RWPE2 (cell line): ENCODE measurements at regions not wholly inside any gene's neighbourhood (a gene's known extent, or its start where the extent isn't known, plus 50 kb on each side); places are given as distances from the start of the nearest gene placed in this dataset.

Source experiments
- ATAC-seq: fragments of 200-7000 bp; cut with Tn5 transposase; 3 replicates; pipeline ENCODE4 v1.9.1; 2021; ENCODE audit warnings: low read depth
- DNase-seq: peaks from one replicate; pipeline ENCODE4 v3.0.0-alpha.2; 2020; ENCODE audit warnings: low spot score
- H3K27ac ChIP-seq: fragments of 450-650 bp; 2 replicates; pipeline ENCODE4 v1.5.1; 2017; ENCODE audit warnings: mild to moderate bottlenecking; ENCODE audit not compliant: poor library complexity, severe bottlenecking
- H3K27me3 ChIP-seq: fragments of 250-450 bp; sonication (Bioruptor Pico); 2 replicates; pipeline ENCODE4 v1.5.1; 2021; ENCODE audit warnings: mild to moderate bottlenecking, moderate library complexity; ENCODE audit not compliant: insufficient read depth, poor library complexity, severe bottlenecking
- H3K36me3 ChIP-seq: fragments of 250-450 bp; sonication (Bioruptor Pico); 2 replicates; pipeline ENCODE4 v1.5.1; 2020; ENCODE audit warnings: low read depth, mild to moderate bottlenecking, moderate library complexity
- H3K4me1 ChIP-seq: fragments of 250-450 bp; sonication (Bioruptor Pico); 2 replicates; pipeline ENCODE4 v1.5.1; 2021; ENCODE audit warnings: mild to moderate bottlenecking, moderate library complexity; ENCODE audit not compliant: insufficient read depth, poor library complexity, severe bottlenecking
- H3K4me3 ChIP-seq: fragments of 250-450 bp; sonication (Bioruptor Pico); 2 replicates; pipeline ENCODE4 v1.5.1; 2021; ENCODE audit warnings: mild to moderate bottlenecking, moderate library complexity; ENCODE audit not compliant: severe bottlenecking
- H3K9me3 ChIP-seq: fragments of 250-450 bp; sonication (Bioruptor Pico); 2 replicates; pipeline ENCODE4 v1.5.1; 2021; ENCODE audit warnings: mild to moderate bottlenecking, moderate library complexity; ENCODE audit not compliant: severe bottlenecking
- CTCF ChIP-seq: fragments of 450-650 bp; IDR thresholded peaks from one replicate; pipeline ENCODE4 v1.5.1; 2017; ENCODE audit warnings: mild to moderate bottlenecking, moderate library complexity; ENCODE audit not compliant: poor library complexity, severe bottlenecking

- Histone ChIP-seq H3K9me3 (no peaks in the 10 kb centered on the region), H3K36me3 (no peaks in the 10 kb centered on the region), H3K4me1 (no peaks in the 10 kb centered on the region), H3K4me3 (no peak overlapping the region), H3K27me3 (no peaks in the 10 kb centered on the region), H3K27ac (no peak overlapping the region)
- no peak for TF ChIP-seq CTCF
- ATAC-seq (no peak), DNase-seq (no peak)
These were observed 222.7 kb upstream of the DPP6 start for GRCh38 chr7:153829525-153829924.

GRCh38 chr7:153832160-153832559 is 220.0 kb upstream of the DPP6 start:
- no peak for DNase-seq
- Histone ChIP-seq H3K27me3 (no peaks in the 10 kb centered on the region), H3K9me3 (no peaks in the 10 kb centered on the region), H3K4me3 (no peak overlapping the region), H3K4me1 (no peaks in the 10 kb centered on the region), H3K36me3 (no peaks in the 10 kb centered on the region), H3K27ac (no peak overlapping the region)
- no peak for ATAC-seq
- peak; percentile 3 for TF ChIP-seq CTCF

GRCh38 chr7:153835103-153835502 is 217.1 kb upstream of the DPP6 start:
- Histone ChIP-seq H3K36me3 (no peaks in the 10 kb centered on the region), H3K4me1 (no peaks in the 10 kb centered on the region), H3K9me3 (no peaks in the 10 kb centered on the region), H3K4me3 (no peak overlapping the region), H3K27me3 (no peaks in the 10 kb centered on the region), H3K27ac (no peak overlapping the region)
- no peak for TF ChIP-seq CTCF
- ATAC-seq (no peak), DNase-seq (no peak)

GRCh38 chr7:153835712-153836265 is 216.4 kb upstream of the DPP6 start:
- H3K36me3 ChIP-seq = no peaks in the 10 kb centered on the region
- no peak overlapping the region for H3K27ac ChIP-seq
- no peaks in the 10 kb centered on the region for H3K9me3 ChIP-seq
- no peaks in the 10 kb centered on the region for H3K27me3 ChIP-seq
- DNase-seq (no peak), ATAC-seq (no peak)
- H3K4me3 ChIP-seq = no peak overlapping the region
- no peaks in the 10 kb centered on the region for H3K4me1 ChIP-seq
- no peak for TF ChIP-seq CTCF

DNA sequence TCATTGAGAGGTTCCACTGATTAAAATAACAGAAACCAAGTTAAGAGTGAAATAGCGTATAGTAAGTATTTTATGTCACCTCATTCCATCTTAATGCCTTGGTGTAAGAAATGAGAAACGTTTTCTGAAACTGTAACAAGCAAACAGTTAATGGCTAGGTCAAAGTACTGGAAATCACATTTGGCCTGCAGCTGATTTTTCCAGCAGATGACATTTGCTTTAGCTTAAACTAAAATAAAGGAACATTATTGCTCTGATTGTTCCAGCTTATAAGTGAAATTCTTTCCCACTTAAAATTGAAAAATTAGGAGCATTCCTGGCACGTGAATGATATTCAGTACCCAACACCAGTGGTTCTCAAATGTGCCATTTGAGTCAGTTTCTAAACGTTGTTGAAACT is 213.6 kb upstream of the DPP6 start:
- DNase-seq (no peak), ATAC-seq (no peak)
- H3K4me1 ChIP-seq = no peaks in the 10 kb centered on the region
- TF ChIP-seq CTCF = no peak
- no peak overlapping the region for H3K4me3 ChIP-seq
- H3K36me3 ChIP-seq = no peaks in the 10 kb centered on the region
- no peak overlapping the region for H3K27ac ChIP-seq
- H3K27me3 ChIP-seq = no peaks in the 10 kb centered on the region
- no peaks in the 10 kb centered on the region for H3K9me3 ChIP-seq
